NB4 (cell line): ENCODE measurements at regions not wholly inside any gene's neighbourhood (a gene's known extent, or its start where the extent isn't known, plus 50 kb on each side); places are given as distances from the start of the nearest gene placed in this dataset.

Source experiments
- DNase-seq: peaks from one replicate; pipeline ENCODE4 v3.0.0; 2010; ENCODE audit warnings: low read depth
- H3K4me3 ChIP-seq: one replicate; pipeline ENCODE4 v1.5.1; 2011; ENCODE audit warnings: mild to moderate bottlenecking, low read depth, low read length, moderate library complexity
- MYC ChIP-seq: IDR thresholded peaks from 2 replicates; pipeline ENCODE4 v1.6.1; 2011; ENCODE audit warnings: low read depth, low read length
- POLR2A ChIP-seq: IDR thresholded peaks from 2 replicates; pipeline ENCODE4 v1.6.1; 2011; ENCODE audit warnings: mild to moderate bottlenecking; ENCODE audit not compliant: insufficient read length; ENCODE audit errors: extremely low read depth
- TF ChIP-seq, protein P1 (sequence below): IDR thresholded peaks from 2 replicates; pipeline ENCODE4 v1.6.1; 2011; ENCODE audit warnings: low read depth, low read length
- TF ChIP-seq, protein P2 (sequence below): IDR thresholded peaks from one replicate; pipeline ENCODE4 v1.5.1; 2012; ENCODE audit warnings: low read depth, low read length

DNA sequence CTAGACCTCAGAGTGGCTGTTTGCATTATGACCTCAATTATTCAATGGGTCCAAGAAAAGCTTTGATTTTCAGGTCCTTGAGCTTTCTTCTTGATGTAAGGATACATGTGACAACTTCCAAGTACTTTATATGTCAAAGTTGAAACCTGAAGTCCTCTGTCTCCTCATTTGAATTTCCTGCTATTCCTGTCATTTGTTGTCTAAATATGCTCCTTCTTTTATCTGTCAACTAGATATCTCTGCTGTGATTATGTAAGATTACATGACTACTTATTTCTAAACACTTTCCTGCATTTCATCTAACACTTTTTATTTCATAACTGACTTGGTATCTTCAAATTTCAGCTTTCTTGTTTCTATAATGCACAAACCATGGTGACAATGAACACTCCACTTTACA, 670.0 kb upstream of the FAM174A start:
- no peak for DNase-seq
- no peak overlapping the region for H3K4me3 ChIP-seq
- TF ChIP-seq, protein P1, sequence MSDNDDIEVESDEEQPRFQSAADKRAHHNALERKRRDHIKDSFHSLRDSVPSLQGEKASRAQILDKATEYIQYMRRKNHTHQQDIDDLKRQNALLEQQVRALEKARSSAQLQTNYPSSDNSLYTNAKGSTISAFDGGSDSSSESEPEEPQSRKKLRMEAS: no peak
- TF ChIP-seq, protein P2, sequence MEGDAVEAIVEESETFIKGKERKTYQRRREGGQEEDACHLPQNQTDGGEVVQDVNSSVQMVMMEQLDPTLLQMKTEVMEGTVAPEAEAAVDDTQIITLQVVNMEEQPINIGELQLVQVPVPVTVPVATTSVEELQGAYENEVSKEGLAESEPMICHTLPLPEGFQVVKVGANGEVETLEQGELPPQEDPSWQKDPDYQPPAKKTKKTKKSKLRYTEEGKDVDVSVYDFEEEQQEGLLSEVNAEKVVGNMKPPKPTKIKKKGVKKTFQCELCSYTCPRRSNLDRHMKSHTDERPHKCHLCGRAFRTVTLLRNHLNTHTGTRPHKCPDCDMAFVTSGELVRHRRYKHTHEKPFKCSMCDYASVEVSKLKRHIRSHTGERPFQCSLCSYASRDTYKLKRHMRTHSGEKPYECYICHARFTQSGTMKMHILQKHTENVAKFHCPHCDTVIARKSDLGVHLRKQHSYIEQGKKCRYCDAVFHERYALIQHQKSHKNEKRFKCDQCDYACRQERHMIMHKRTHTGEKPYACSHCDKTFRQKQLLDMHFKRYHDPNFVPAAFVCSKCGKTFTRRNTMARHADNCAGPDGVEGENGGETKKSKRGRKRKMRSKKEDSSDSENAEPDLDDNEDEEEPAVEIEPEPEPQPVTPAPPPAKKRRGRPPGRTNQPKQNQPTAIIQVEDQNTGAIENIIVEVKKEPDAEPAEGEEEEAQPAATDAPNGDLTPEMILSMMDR: no peak
- no peak for TF ChIP-seq MYC
- TF ChIP-seq POLR2A: no peak

DNA sequence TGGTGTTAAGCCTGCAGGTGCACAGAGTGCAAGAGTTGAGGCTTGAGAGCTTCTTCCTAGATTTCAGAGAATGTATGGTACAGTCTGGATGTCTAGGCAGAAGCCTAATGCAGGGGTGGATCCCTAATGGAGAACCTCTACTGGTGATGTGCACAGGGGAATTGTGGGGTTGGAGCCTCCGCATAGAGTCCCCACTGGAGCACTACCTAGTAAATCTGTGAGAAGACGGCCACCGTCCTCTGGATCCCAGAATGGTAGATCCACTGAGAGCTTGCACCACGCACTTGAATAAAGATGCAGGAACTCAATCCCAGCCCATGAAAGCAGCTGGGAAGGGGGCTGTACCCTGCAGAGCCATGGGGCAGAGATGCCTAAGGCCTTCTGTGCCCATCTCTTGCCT, 699.4 kb upstream of the FAM174A start:
- no peak overlapping the region for H3K4me3 ChIP-seq
- TF ChIP-seq, protein P2: no peak
- TF ChIP-seq POLR2A: no peak
- TF ChIP-seq, protein P1: no peak
- no peak for TF ChIP-seq MYC
- no peak for DNase-seq

DNA sequence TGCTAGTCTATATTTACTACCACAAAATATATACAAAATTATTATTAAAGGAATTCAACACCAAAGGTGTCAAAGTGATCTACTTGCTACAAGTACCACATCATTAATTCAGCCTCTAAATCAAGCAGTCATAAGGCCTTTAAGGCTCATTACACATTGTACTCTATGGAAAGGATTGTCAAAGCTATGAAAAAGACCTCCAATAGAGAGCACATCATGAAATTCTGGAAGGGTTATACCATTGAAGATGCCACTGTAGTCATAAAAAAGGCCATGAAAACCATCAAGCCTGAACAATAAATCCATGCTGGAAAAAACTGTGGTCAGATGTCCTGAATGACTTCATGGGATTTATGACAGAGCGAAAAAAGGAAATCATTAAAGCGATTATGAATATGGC, 708.0 kb upstream of the FAM174A start:
- no peak overlapping the region for H3K4me3 ChIP-seq

DNA sequence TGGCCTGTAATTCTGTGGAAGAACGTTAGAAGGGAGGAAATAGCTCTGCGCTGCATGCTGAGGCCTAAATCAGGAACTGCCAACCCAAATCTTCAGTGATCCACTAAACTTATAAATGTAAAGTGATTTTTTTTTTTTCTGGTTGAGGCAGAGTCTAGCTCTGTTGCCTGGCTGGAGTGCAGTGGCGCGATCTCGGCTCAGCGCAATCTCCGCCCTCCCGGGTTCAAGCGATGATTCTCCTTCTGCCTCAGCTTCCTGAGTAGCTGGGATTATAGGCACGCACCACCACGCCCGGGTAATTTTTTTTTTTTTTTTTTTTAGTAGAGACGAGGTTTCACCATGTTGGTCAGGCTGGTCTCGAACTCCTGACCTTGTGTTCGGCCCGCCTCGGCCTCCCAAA, 717.4 kb upstream of the FAM174A start:
- TF ChIP-seq, protein P1: no peak
- TF ChIP-seq MYC (no peak), POLR2A (no peak)
- TF ChIP-seq, protein P2: no peak
- H3K4me3 ChIP-seq: no peak overlapping the region
- DNase-seq: no peak

More for the DNA sequence above, 708.0 kb upstream of the FAM174A start:
- TF ChIP-seq POLR2A: no peak
- TF ChIP-seq, protein P2: no peak
- no peak for DNase-seq

DNA sequence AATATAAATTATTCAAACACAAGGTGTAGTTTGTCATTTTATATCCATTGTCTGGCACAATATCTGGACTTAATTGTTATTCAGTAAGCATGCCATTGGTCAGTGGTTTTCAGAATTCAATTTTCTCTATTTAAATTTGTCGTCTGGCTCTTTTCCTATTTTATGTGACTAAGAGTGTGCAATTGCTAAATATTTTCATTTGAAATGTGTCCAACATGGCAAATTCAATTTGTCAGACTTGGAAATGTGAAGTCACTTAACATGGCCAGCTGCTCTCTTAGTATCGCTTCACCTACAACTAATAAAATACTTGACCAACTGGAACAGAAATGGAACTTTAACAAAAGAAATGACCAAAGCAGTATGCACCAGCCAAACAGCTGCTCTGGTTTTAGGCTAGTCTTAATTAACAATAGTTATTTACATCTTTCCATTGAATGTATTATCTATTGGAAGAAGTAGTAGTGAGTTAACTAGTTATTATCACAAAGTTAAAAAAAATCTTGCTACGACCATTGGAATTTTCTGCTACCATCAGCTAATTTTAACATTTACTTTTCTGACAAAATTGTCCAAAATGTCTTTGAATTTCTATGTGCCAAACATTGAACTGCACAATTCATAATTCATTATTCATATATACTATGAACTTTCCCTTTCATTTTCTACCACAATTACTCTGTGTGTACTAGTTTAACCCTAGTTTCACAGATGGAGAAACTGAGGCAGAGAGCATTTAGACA, 720.7 kb upstream of the FAM174A start:
- DNase-seq: no peak
- TF ChIP-seq, protein P2: no peak
- TF ChIP-seq, protein P1: no peak
- TF ChIP-seq MYC (no peak), POLR2A (no peak)
- H3K4me3 ChIP-seq: no peak overlapping the region
